ENCODE measurements at regions not wholly inside any gene's neighbourhood (a gene's known extent, or its start where the extent isn't known, plus 50 kb on each side); places are given as distances from the start of the nearest gene placed in this dataset.
A peak's percentile ranks its signal among the peaks of the same experiment; 100 is the strongest.

- DNase-seq (ENCODE audit: low read depth in 4 of 4, low spot score in 2 of 4), result no peak
Measured at GRCh38 chr16:74183601-74184360, 112.8 kb upstream of the PSMD7 start.

GRCh38 chr16:74169687-74170376 lies 126.8 kb upstream of the PSMD7 start:
- DNase-seq (ENCODE audit: low read depth in 4 of 4, low spot score in 2 of 4), result peak in 2 of 4 donors; percentile 22 to 27

DNA sequence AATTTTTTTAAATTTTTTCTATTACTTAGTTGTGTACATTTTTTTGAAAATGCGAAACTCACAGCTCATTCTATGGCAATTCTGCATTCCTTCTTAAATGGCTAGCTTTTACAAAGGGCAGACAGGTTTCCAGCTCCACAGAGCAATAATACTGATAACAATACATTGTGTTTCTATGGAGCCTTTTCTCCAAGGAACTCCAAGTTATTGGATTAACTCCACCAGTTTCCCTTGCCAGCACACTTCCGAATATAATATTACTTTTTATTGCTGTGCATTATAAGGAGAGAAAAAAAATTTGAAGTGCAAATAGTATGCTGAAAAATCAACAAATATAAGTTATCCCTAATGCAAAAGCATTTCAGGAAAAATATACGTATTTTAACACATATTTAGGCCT lies 127.5 kb upstream of the PSMD7 start:
- no peak for DNase-seq (ENCODE audit: low read depth in 4 of 4, low spot score in 2 of 4)

DNA sequence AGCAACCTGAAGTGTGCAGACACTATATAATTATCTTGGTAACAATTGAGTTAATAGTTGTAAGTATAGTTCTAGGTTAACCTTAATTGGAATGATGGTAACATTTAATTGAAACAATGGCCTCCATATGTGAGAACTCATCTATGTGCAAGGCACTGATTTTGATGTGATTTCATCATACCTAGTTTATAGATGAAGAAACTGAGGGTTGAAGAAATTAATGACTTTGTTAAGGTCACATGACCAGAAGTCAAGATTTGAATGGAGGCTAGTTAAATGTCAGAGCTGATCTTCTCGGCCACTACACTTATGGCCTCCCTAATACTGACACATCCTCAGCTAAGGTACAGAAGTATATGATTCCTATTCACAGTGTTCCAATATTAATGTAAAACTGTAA lies 128.2 kb upstream of the PSMD7 start:
- no peak for DNase-seq (ENCODE audit: low read depth in 4 of 4, low spot score in 2 of 4)

- DNase-seq (ENCODE audit: low read depth in 4 of 4, low spot score in 2 of 4), result no peak
Measured at GRCh38 chr16:74166456-74166855, 130.2 kb upstream of the PSMD7 start.

- DNase-seq (ENCODE audit: low read depth in 4 of 4, low spot score in 2 of 4), result no peak
Measured at GRCh38 chr16:74165566-74166080, 131.0 kb upstream of the PSMD7 start.

DNA sequence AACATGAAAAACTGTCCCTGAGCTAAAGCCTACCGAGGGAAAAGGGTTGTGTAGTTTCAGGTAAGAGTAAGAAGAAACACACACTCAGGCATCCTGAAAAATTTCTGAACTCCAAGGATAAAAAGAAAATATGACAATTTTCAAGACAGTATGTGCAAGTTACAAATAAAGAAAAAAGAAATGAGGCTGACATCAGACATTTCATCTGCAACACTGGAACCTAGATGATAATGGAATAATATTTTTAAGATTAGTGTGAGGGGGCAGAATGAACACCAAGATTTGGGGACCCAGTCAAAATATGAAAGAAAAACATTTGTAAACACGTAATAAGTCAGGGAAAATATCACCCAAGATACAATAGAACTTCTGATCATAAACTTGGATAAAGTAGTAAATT lies 135.9 kb upstream of the PSMD7 start:
- no peak for DNase-seq (ENCODE audit: low read depth in 4 of 4, low spot score in 2 of 4)

DNA sequence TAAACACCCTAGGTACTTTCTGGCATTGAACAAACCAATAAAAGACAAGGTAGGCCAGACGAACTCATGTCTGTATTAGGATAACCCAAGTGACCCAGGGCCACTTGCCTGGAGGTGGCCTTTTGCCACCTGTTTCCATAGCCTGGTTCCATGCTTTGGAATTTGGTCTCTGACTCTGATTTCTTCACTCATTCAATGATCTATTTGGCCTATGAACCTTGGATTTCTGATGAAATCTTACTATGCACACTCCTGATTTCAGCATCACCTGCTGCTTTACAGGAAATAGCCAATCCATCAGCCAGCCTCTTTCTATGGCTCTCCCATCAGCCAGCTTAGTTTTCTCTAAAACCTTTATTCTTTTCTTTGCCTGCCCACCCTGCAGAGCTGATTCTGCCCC lies 142.8 kb upstream of the PSMD7 start:
- no peak for DNase-seq (ENCODE audit: low read depth in 4 of 4, low spot score in 2 of 4)

DNA sequence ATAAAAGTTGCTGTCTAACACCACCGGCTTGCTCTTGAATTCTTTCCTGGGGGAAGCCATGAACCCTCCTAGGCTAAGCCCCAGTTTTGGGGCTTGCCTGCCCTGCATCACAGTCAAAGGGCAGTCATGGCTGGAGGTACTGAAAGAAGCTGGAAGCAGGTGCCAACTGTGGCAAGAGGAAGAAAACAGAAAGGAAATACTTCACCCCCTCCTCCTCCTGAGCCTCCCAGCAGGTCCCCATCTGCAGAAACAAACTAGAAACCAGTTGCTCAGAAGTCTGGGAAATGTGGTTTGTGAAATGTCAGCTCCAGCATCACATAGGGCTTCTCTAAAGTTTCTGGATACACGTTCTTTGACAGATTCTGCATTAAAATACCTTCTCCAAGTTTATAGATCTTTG lies 150.0 kb upstream of the PSMD7 start:
- DNase-seq (ENCODE audit: low read depth in 4 of 4, low spot score in 2 of 4), result no peak

DNA sequence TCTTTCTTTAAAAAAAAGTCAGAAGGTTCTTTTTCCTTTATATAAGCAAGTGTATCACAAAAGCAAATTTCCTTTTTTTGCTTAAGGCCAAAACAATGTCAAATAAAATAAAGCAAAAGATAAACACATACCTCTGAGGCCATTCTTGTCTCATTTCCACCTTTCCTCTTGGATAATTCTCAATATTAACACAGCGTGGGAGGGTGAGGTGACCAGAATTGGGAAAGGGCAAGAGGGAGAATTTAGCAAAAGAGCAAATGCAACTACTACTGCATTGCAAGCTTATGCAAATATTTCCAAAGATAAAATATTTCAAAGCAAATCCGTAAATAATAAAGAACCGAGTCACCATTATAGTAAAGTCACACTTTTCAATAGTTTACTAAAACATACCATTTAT lies 153.4 kb upstream of the PSMD7 start:
- DNase-seq (ENCODE audit: low read depth in 4 of 4, low spot score in 2 of 4), result no peak

DNA sequence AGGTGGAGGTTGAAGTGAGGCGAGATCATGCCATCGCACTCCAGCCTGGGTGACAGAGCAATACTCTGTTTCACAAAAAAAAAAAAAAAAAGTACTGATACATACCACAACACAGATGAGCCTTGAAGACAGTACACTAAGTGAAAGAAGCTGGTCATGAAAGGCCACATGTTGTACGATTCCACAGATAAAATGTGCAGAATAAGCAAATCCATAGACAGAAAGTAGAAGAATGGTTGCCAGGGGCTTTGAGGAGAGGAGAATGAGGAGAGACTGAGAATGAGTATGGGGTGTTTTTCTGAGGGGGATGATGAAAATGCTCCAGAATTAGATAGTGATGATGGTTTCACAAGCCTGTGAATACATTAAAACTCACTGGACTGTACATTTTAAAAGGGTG lies 155.6 kb upstream of the PSMD7 start:
- DNase-seq (ENCODE audit: low read depth in 4 of 4, low spot score in 2 of 4), result no peak

DNA sequence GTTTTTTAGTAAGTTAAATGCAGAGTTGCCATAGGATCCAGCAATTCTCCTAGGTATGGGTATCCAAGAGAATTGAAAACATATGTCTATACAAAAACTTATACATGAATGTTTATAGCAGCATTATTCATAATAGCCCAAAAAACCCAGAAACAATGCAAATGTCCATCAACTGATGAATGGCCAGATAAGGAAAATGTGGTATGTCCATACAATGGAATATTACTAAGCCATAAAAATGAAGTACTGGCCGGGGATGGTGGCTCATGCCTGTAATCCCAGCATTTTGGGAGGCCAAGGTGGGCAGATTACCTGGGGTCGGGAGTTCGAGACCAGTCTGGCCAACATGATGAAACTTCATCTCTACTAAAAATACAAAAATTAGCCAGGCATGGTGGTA lies 156.1 kb upstream of the PSMD7 start:
- no peak for DNase-seq (ENCODE audit: low read depth in 4 of 4, low spot score in 2 of 4)

- DNase-seq (ENCODE audit: low read depth in 4 of 4, low spot score in 2 of 4), result no peak
Measured at GRCh38 chr16:74123826-74124225, 172.8 kb upstream of the PSMD7 start.

- DNase-seq (ENCODE audit: low read depth in 4 of 4, low spot score in 2 of 4), result no peak
Measured at GRCh38 chr16:74123195-74123594, 173.4 kb upstream of the PSMD7 start.

GRCh38 chr16:74117798-74118197 lies 178.8 kb upstream of the PSMD7 start:
- no peak for DNase-seq (ENCODE audit: low read depth in 4 of 4, low spot score in 2 of 4)

DNA sequence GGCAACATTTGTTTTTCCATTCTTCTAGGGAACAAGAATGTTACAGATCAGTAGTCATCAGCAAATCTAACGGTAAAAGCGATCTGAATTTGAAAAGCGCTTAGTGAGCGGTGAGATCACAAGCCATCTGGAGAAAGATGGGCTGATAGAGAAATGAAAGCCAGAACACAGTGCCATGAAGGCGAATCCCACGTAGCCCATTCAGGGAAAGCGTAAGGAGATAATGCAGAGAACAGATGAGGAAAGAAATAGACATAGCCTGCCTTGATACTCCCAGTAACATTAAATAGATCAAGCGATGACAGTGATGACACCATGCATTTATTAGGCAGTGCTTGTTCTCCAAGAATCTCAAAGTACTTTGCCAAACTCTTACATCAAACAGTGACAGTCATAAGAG lies 183.1 kb upstream of the PSMD7 start:
- DNase-seq (ENCODE audit: low read depth in 4 of 4, low spot score in 2 of 4), result no peak

DNA sequence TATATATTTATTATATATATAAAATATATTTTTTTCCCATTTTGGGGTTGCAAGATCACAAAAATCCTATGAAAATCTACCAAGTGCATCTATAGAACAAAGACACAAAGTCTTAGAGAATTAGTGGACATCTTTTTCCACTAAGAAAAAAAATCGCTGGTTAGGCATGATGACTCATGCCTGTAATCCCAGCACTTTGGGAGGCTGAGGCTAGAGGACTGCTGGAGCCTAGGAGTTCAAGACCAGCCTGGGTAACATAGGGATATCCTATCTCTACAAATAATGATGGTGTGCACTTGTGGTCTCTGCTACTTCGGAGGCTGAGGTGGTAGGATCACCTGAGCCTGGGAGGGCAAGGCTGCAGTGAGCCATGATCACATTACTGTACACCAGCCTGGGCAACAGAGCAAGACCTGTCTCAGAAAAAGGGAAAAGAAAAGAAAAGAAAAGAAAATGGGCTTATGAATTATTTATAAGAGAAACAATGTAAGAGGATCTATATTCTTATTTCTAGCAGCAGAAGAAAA lies 185.1 kb upstream of the PSMD7 start:
- DNase-seq (ENCODE audit: low read depth in 4 of 4, low spot score in 2 of 4), result no peak

- no peak for DNase-seq (ENCODE audit: low read depth in 4 of 4, low spot score in 2 of 4)
Measured at GRCh38 chr16:74107795-74108610, 188.6 kb upstream of the PSMD7 start.

DNA sequence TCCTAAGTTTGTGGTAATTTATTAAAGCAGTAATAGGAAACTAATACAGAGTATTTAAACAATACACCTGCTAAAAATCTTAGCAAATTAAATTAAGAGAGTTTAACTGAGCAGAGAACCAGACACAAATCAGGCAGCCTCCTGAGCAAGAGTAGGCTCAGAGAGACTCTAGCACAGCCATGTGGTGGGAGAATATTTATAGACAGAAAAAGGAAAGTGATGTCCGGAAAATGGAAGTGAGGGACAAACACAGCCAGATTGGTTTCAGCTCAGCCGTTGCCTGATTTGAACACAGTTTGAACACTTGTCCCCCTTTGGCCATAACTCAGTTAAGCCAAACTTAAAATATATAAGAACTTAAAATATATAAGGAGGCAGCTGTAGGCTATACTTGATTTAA lies 192.6 kb upstream of the PSMD7 start:
- no peak for DNase-seq (ENCODE audit: low read depth in 4 of 4, low spot score in 2 of 4)

DNA sequence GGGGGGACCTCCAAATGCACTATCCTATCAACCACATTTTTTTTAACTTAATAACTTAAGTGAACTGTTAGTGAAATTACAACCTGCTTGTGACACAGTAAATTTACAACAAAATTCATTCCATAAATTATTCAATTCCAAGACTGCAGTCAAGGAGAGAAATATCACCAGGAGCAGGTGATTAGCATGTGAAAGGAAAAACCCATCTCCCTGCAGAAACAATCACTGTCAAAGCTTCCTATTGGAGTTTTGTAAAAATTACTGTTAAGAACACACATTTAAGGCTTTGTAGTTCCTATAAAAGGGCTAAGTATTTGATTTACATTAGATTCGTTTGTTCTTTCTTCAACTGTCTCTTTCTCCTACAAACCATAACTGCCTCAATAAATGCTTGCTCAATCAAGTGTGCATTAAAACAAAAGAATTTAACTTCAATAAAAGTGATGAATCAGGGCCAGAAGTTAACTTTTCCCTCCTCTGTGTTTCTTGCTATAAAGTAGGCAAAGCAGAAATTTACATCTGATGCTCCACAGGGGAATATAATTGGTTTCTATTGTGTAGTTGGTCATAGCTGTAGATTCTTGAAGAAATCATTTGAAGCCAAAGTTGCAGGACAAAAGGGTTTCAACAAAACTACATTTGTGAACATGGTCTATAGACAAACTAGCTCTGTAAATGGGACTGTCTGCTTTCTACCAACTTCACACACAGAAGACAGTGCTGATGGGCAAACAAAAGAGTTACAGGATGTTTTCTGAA lies 195.1 kb upstream of the PSMD7 start:
- no peak for DNase-seq (ENCODE audit: low read depth in 4 of 4, low spot score in 2 of 4)
